ENCODE measurements at regions not wholly inside any gene's neighbourhood (a gene's known extent, or its start where the extent isn't known, plus 50 kb on each side); places are given as distances from the start of the nearest gene placed in this dataset.

GRCh38 chr6:119879731-119880130 is 530.2 kb upstream of the MAN1A1 start:
- Mint-ChIP-seq H3K9me3 (peaks cover 14% of the 10 kb centered on the region), H3K4me3 (no peak overlapping the region), H3K36me3 (peaks cover 4% of the 10 kb centered on the region; the same call in 1 of the 2 replicates), H3K27ac (no peak overlapping the region), H3K4me1 (no peaks in the 10 kb centered on the region), H3K27me3 (ENCODE audit: low read depth) (no peaks in the 10 kb centered on the region; the same call in 1 of the 2 replicates)
- ChIA-PET CTCF (no interaction called here), POLR2A (no interaction called here)
- no peak for TF ChIP-seq CBFB (CRISPR knock-in tag; IDR thresholded peaks at IDR 0.05; ENCODE audit: low read depth)
- no peak for TF ChIP-seq SP1 (CRISPR knock-in tag; conservative IDR thresholded peaks at IDR 0.05)
- TF ChIP-seq NFATC4 (CRISPR knock-in tag; IDR thresholded peaks at IDR 0.05) = no peak
- TF ChIP-seq ZNF425 (CRISPR knock-in tag; conservative IDR thresholded peaks at IDR 0.05) = no peak
- no peak for TF ChIP-seq OVOL2 (CRISPR knock-in tag; IDR thresholded peaks at IDR 0.05; ENCODE audit: borderline replicate concordance)
- TF ChIP-seq SOX15 (CRISPR knock-in tag; IDR thresholded peaks at IDR 0.05) = no peak
- no peak for TF ChIP-seq FOXJ3 (CRISPR knock-in tag; IDR thresholded peaks at IDR 0.05; ENCODE audit: borderline replicate concordance)
- TF ChIP-seq GRHL2 (CRISPR knock-in tag; IDR thresholded peaks at IDR 0.05; ENCODE audit: insufficient replicate concordance, severe bottlenecking) = no peak
- TF ChIP-seq PRRX2 (CRISPR knock-in tag; IDR thresholded peaks at IDR 0.05) = no peak
- ATAC-seq (no peak), DNase-seq (ENCODE audit: low spot score) (no peak)

- POLR2A ChIA-PET = no interaction called here
These were observed 524.8 kb upstream of the MAN1A1 start for GRCh38 chr6:119874381-119874780.

GRCh38 chr6:119873107-119873506 is 523.5 kb upstream of the MAN1A1 start:
- DNase-seq (ENCODE audit: low spot score) (no peak), ATAC-seq (no peak)
- H3K36me3 Mint-ChIP-seq = no peaks in the 10 kb centered on the region
- H3K27ac Mint-ChIP-seq = no peak overlapping the region
- CTCF ChIA-PET = no interaction called here
- H3K4me1 Mint-ChIP-seq = no peaks in the 10 kb centered on the region; the same call in 1 of the 2 replicates
- H3K9me3 Mint-ChIP-seq = no peaks in the 10 kb centered on the region
- no peaks in the 10 kb centered on the region for H3K27me3 Mint-ChIP-seq (ENCODE audit: low read depth)
- H3K4me3 Mint-ChIP-seq = no peak overlapping the region
- POLR2A ChIA-PET = no interaction called here
- no peak for TF ChIP-seq FOXP1 (CRISPR knock-in tag; IDR thresholded peaks at IDR 0.05; ENCODE audit: borderline replicate concordance)
- TF ChIP-seq FOXK1 (CRISPR knock-in tag; IDR thresholded peaks at IDR 0.05) = no peak
- no peak for TF ChIP-seq MYBL2 (CRISPR knock-in tag; IDR thresholded peaks at IDR 0.05)
- TF ChIP-seq TEAD1 (CRISPR knock-in tag; IDR thresholded peaks at IDR 0.05) = no peak
- TF ChIP-seq CREM (CRISPR knock-in tag; IDR thresholded peaks at IDR 0.05) = no peak
- no peak for TF ChIP-seq ZNF512 (CRISPR knock-in tag; IDR thresholded peaks at IDR 0.05; ENCODE audit: borderline replicate concordance)
- TF ChIP-seq SP1 (CRISPR knock-in tag; conservative IDR thresholded peaks at IDR 0.05) = no peak
- no peak for TF ChIP-seq SOX15 (CRISPR knock-in tag; IDR thresholded peaks at IDR 0.05)
- TF ChIP-seq ETV6 (CRISPR knock-in tag; IDR thresholded peaks at IDR 0.05) = no peak
- TF ChIP-seq ZNF317 (CRISPR knock-in tag; IDR thresholded peaks at IDR 0.05; ENCODE audit: borderline replicate concordance, low read depth) = no peak
- TF ChIP-seq NFYB (CRISPR knock-in tag; conservative IDR thresholded peaks at IDR 0.05; ENCODE audit: low read depth) = no peak
- TF ChIP-seq E2F1 (CRISPR knock-in tag; IDR thresholded peaks at IDR 0.05) = no peak

More at GRCh38 chr6:119874381-119874780, 524.8 kb upstream of the MAN1A1 start:
- TF ChIP-seq FOXP1 (CRISPR knock-in tag; IDR thresholded peaks at IDR 0.05; ENCODE audit: borderline replicate concordance) (no peak), CTCF (IDR thresholded peaks at IDR 0.05) (no peak), NFYB (CRISPR knock-in tag; conservative IDR thresholded peaks at IDR 0.05; ENCODE audit: low read depth) (no peak), E2F5 (CRISPR knock-in tag; IDR thresholded peaks at IDR 0.05) (no peak), NR1H2 (CRISPR knock-in tag; IDR thresholded peaks at IDR 0.05) (no peak), IRF2 (CRISPR knock-in tag; IDR thresholded peaks at IDR 0.05; ENCODE audit: borderline replicate concordance, low read depth) (no peak), CREB1 (CRISPR knock-in tag; IDR thresholded peaks at IDR 0.05) (no peak), ZNF138 (CRISPR knock-in tag; conservative IDR thresholded peaks at IDR 0.05) (no peak), RELA (CRISPR knock-in tag; IDR thresholded peaks at IDR 0.05; ENCODE audit: borderline replicate concordance) (no peak)
- ATAC-seq (no peak), DNase-seq (ENCODE audit: low spot score) (no peak)
- Mint-ChIP-seq H3K27ac (no peak overlapping the region), H3K27me3 (ENCODE audit: low read depth) (no peaks in the 10 kb centered on the region), H3K4me1 (no peaks in the 10 kb centered on the region; the same call in 1 of the 2 replicates), H3K9me3 (no peaks in the 10 kb centered on the region), H3K4me3 (no peak overlapping the region), H3K36me3 (no peaks in the 10 kb centered on the region)
- CTCF ChIA-PET = no interaction called here
